CD14-positive monocyte (primary cell): ENCODE measurements at regions not wholly inside any gene's neighbourhood (a gene's known extent, or its start where the extent isn't known, plus 50 kb on each side); places are given as distances from the start of the nearest gene placed in this dataset.

ENCODE experiments used
- DNase-seq, 3 donors: peaks; one replicate each; pipeline ENCODE4 v3.0.0-alpha.2; 2011 to 2022
- H2AFZ ChIP-seq: 2 replicates; pipeline ENCODE4 v1.6.0; 2012; ENCODE audit warnings: mild to moderate bottlenecking, low read depth, low read length, inconsistent platforms; ENCODE audit not compliant: insufficient read depth, poor library complexity, severe bottlenecking
- H3K27ac ChIP-seq, 2 donors: 1 replicate in 1 of 2; 2 replicates in 1 of 2; pipeline ENCODE4 v1.5.1; 2012 to 2013; ENCODE audit warnings: low read length in 2 of 2, control low read depth in 1 of 2, inconsistent platforms in 1 of 2, low read depth in 1 of 2, mild to moderate bottlenecking in 1 of 2
- H3K27me3 ChIP-seq, 2 donors: one replicate each; pipeline versions ENCODE4 v1.6.0 to v1.6.1; 2011 to 2013; ENCODE audit warnings: low read length in 2 of 2; ENCODE audit not compliant: control insufficient read depth in 2 of 2, insufficient read depth in 2 of 2
- H3K36me3 ChIP-seq, 2 donors: replicated peaks in 1 of 2; 1 replicate in 1 of 2; 2 replicates in 1 of 2; pipeline versions ENCODE4 v1.5.1 to v1.6.1; 2012 to 2013; ENCODE audit warnings: low read length in 2 of 2, control low read depth in 1 of 2, inconsistent platforms in 1 of 2, mild to moderate bottlenecking in 1 of 2; ENCODE audit not compliant: insufficient read depth in 2 of 2, control insufficient read depth in 1 of 2
- H3K4me1 ChIP-seq, 2 donors: 1 replicate in 1 of 2; 2 replicates in 1 of 2; pipeline versions ENCODE4 v1.5.1 to v1.6.1; 2012 to 2013; ENCODE audit warnings: low read length in 2 of 2, control low read depth in 1 of 2, inconsistent platforms in 1 of 2, mild to moderate bottlenecking in 1 of 2, moderate library complexity in 1 of 2; ENCODE audit not compliant: insufficient read depth in 2 of 2, control insufficient read depth in 1 of 2
- H3K4me2 ChIP-seq: replicated peaks from 2 replicates; pipeline ENCODE3; 2012; ENCODE audit warnings: low read length, moderate library complexity, mild to moderate bottlenecking; ENCODE audit not compliant: poor library complexity, severe bottlenecking; ENCODE audit errors: extremely low read depth
- H3K4me3 ChIP-seq, 3 experiments: fragments of 200-600 bp in 1 of 3; sonication (generic) in 1 of 3; replicated peaks in 1 of 3; 1 replicate in 2 of 3; 2 replicates in 1 of 3; pipeline ENCODE4 v1.5.1; 2011 to 2013; ENCODE audit warnings: low read length in 3 of 3, mild to moderate bottlenecking in 3 of 3, control low read depth in 2 of 3, low read depth in 2 of 3, inconsistent platforms in 1 of 3, moderate library complexity in 1 of 3
- H3K79me2 ChIP-seq: 2 replicates; pipeline ENCODE4 v1.6.0; 2012; ENCODE audit warnings: mild to moderate bottlenecking, control low read depth, inconsistent platforms, low read length, moderate library complexity; ENCODE audit not compliant: insufficient read depth
- H3K9ac ChIP-seq: 2 replicates; pipeline ENCODE4 v1.6.0; 2017; ENCODE audit warnings: low read length, mild to moderate bottlenecking; ENCODE audit not compliant: insufficient read depth, poor library complexity, severe bottlenecking
- H3K9me3 ChIP-seq, 2 donors: replicated peaks in 1 of 2; 1 replicate in 1 of 2; 2 replicates in 1 of 2; pipeline versions ENCODE4 v1.5.1 to v1.6.1; 2012 to 2013; ENCODE audit warnings: low read length in 2 of 2, control low read depth in 1 of 2; ENCODE audit not compliant: control insufficient read depth in 1 of 2, insufficient read depth in 1 of 2
- H4K20me1 ChIP-seq: 2 replicates; pipeline ENCODE4 v1.6.0; 2012; ENCODE audit warnings: mild to moderate bottlenecking, low read length, control low read depth, moderate library complexity; ENCODE audit not compliant: insufficient read depth
- H3K27ac Mint-ChIP-seq, 7 donors: one replicate each; pipeline ENCODE4 v1.8.0; 2020; ENCODE audit warnings: mild to moderate bottlenecking in 7 of 7, mixed read lengths in 7 of 7, moderate library complexity in 6 of 7, inconsistent platforms in 2 of 7
- H3K27me3 Mint-ChIP-seq, 3 donors: one replicate each; pipeline ENCODE4 v1.8.0; 2021 to 2022; ENCODE audit warnings: low read depth in 3 of 3, mild to moderate bottlenecking in 3 of 3, mixed read lengths in 3 of 3, moderate library complexity in 3 of 3, inconsistent platforms in 1 of 3
- H3K36me3 Mint-ChIP-seq, 2 donors: one replicate each; pipeline ENCODE4 v1.8.0; 2020; ENCODE audit warnings: mixed read lengths in 2 of 2, inconsistent platforms in 1 of 2, mild to moderate bottlenecking in 1 of 2
- H3K4me1 Mint-ChIP-seq: one replicate; pipeline ENCODE4 v1.8.0; 2020; ENCODE audit warnings: mild to moderate bottlenecking, mixed read lengths
- H3K4me3 Mint-ChIP-seq, 2 donors: one replicate each; pipeline ENCODE4 v1.8.0; 2020; ENCODE audit warnings: mild to moderate bottlenecking in 2 of 2, mixed read lengths in 2 of 2, moderate library complexity in 1 of 2
- H3K9me3 Mint-ChIP-seq, 7 donors: one replicate each; pipeline ENCODE4 v1.8.0; 2020 to 2022; ENCODE audit warnings: mixed read lengths in 7 of 7, mild to moderate bottlenecking in 6 of 7, moderate library complexity in 6 of 7, inconsistent platforms in 2 of 7
- CTCF ChIP-seq: fragments of 200-600 bp; IDR thresholded peaks from one replicate; pipeline ENCODE4 v1.8.0; 2022; ENCODE audit warnings: antibody characterized with exemption, mild to moderate bottlenecking
- WGBS: methylation state at CpG from one replicate; pipeline ENCODE4 v1.1.5; 2013; ENCODE audit warnings: missing lambda C conversion rate; ENCODE audit not compliant: insufficient coverage; 5-methylcytosine and 5-hydroxymethylcytosine counted together
- intact Hi-C, 2 donors: fragments of 100-400 bp; cut with micrococcal nuclease; formaldehyde crosslinking; loops; one replicate each; pipeline versions ENCODE4 v1.15.0 to v1.15.1; 2023

GRCh38 chr6:152896923-152897322, 85.9 kb downstream of the FBXO5 start:
- no peak for TF ChIP-seq CTCF
- Mint-ChIP-seq H3K4me1 (no peaks in the 10 kb centered on the region), H3K4me3 (no peak overlapping the region), H3K36me3 (no peaks in the 10 kb centered on the region), H3K27ac (no peak overlapping the region), H3K9me3 (no peaks in the 10 kb centered on the region), H3K27me3 (peaks cover 2 to 5% (median 2%) of the 10 kb centered on the region in 3 donors)
- no peaks in the 10 kb centered on the region for H3K27me3 ChIP-seq
- H3K79me2 ChIP-seq: no peaks in the 10 kb centered on the region
- intact Hi-C loops: no loop called here
- H3K4me2 ChIP-seq: no peak overlapping the region
- no peak overlapping the region for H3K4me3 ChIP-seq
- no peak overlapping the region for H3K27ac ChIP-seq
- H3K4me1 ChIP-seq: no peaks in the 10 kb centered on the region
- H3K9me3 ChIP-seq: no peaks in the 10 kb centered on the region
- H3K9ac ChIP-seq: no peak overlapping the region
- H2AFZ ChIP-seq: no peak overlapping the region
- no CpG with 5 or more reads among the region's 3 CpGs for WGBS
- no peaks in the 10 kb centered on the region for H4K20me1 ChIP-seq
- H3K36me3 ChIP-seq: no peaks in the 10 kb centered on the region
- no peak for DNase-seq

- Mint-ChIP-seq H3K4me1 (no peaks in the 10 kb centered on the region), H3K27ac (peak overlapping the region in 1 of 7 donors; percentile 46), H3K9me3 (no peaks in the 10 kb centered on the region), H3K36me3 (no peaks in the 10 kb centered on the region), H3K4me3 (no peak overlapping the region), H3K27me3 (peaks cover 2 to 5% (median 2%) of the 10 kb centered on the region in 3 donors)
- Histone ChIP-seq H4K20me1 (no peaks in the 10 kb centered on the region), H3K36me3 (no peaks in the 10 kb centered on the region), H2AFZ (no peak overlapping the region), H3K4me3 (no peak overlapping the region), H3K79me2 (no peaks in the 10 kb centered on the region), H3K9me3 (no peaks in the 10 kb centered on the region), H3K9ac (no peak overlapping the region), H3K4me2 (no peak overlapping the region), H3K27me3 (no peaks in the 10 kb centered on the region), H3K4me1 (no peaks in the 10 kb centered on the region), H3K27ac (no peak overlapping the region)
- intact Hi-C loops: no loop called here
- WGBS: 59% methylated on average over 14 of the region's 16 CpGs
- DNase-seq: peak; percentile 3 to 32 (median 19)
- TF ChIP-seq CTCF: peak; percentile 89
Measured at GRCh38 chr6:152897807-152898399, 84.9 kb downstream of the FBXO5 start.
